Mammary epithelial cell (primary cell): ENCODE measurements at regions not wholly inside any gene's neighbourhood (a gene's known extent, or its start where the extent isn't known, plus 50 kb on each side); places are given as distances from the start of the nearest gene placed in this dataset.

ENCODE experiments used
- EZH2 ChIP-seq: IDR thresholded peaks from 2 replicates; pipeline ENCODE4 v1.6.1; 2012; ENCODE audit warnings: low read length, inconsistent platforms, borderline replicate concordance
- TF ChIP-seq, protein P1 (sequence below), 2 donors: IDR thresholded peaks in 1 of 2; conservative IDR thresholded peaks in 1 of 2; 2 replicates each; pipeline ENCODE4 v1.5.1; 2011 to 2012; ENCODE audit warnings: inconsistent platforms in 2 of 2, low read length in 2 of 2, mild to moderate bottlenecking in 2 of 2, control low read depth in 1 of 2, low read depth in 1 of 2; ENCODE audit not compliant: insufficient read depth in 1 of 2; ENCODE audit errors: extremely low read depth in 1 of 2

DNA sequence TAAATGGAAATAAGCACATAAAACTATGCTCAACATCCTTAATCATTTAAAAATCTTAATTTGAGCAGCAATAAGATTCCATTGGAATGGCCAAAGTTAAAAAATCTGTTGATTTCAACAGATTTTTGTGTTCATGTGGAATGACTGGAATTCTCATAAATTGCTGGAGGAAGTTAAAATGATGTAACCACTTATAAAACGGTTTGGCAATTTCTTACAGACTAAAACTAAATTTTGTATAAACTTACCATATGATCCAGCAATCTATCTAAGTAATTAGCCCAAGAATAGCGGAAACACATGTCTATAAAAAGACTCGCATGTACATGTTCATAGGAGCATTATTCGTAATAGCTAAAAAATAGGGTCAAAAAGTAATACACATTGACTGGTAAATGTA, 1713.6 kb downstream of the SI start:
- TF ChIP-seq, protein P1, sequence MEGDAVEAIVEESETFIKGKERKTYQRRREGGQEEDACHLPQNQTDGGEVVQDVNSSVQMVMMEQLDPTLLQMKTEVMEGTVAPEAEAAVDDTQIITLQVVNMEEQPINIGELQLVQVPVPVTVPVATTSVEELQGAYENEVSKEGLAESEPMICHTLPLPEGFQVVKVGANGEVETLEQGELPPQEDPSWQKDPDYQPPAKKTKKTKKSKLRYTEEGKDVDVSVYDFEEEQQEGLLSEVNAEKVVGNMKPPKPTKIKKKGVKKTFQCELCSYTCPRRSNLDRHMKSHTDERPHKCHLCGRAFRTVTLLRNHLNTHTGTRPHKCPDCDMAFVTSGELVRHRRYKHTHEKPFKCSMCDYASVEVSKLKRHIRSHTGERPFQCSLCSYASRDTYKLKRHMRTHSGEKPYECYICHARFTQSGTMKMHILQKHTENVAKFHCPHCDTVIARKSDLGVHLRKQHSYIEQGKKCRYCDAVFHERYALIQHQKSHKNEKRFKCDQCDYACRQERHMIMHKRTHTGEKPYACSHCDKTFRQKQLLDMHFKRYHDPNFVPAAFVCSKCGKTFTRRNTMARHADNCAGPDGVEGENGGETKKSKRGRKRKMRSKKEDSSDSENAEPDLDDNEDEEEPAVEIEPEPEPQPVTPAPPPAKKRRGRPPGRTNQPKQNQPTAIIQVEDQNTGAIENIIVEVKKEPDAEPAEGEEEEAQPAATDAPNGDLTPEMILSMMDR (conservative IDR thresholded peaks at IDR 0.05 in 1 of 2, IDR thresholded peaks at IDR 0.05 in 1 of 2; ENCODE audit: extremely low read depth in 1 of 2, insufficient read depth in 1 of 2, low read depth in 1 of 2, low read length in 2 of 2): no peak
- no peak for TF ChIP-seq EZH2
